Smooth muscle cell (in vitro differentiated cells): ENCODE measurements at regions not wholly inside any gene's neighbourhood (a gene's known extent, or its start where the extent isn't known, plus 50 kb on each side); places are given as distances from the start of the nearest gene placed in this dataset.

Source experiments
- DNase-seq: peaks from one replicate; lab custom pipeline; 2025; ENCODE audit not compliant: unreplicated experiment; lab: John Stamatoyannopoulos, UW
- H2AFZ ChIP-seq: fragments of 200-600 bp; sonication (generic); 2 replicates; pipeline ENCODE4 v1.6.0; 2016; ENCODE audit warnings: antibody characterized with exemption, low read depth, mild to moderate bottlenecking
- H3F3A ChIP-seq: fragments of 200-600 bp; sonication (generic); 2 replicates; pipeline ENCODE4 v1.6.0; 2017; ENCODE audit warnings: antibody characterized with exemption, low read depth
- H3K27ac ChIP-seq: fragments of 200-600 bp; sonication (generic); 2 replicates; pipeline ENCODE4 v1.5.1; 2016; ENCODE audit warnings: low read depth, mild to moderate bottlenecking
- H3K27me3 ChIP-seq: fragments of 200-600 bp; sonication (generic); 2 replicates; pipeline ENCODE4 v1.6.1; 2016; ENCODE audit warnings: low read depth, mild to moderate bottlenecking
- H3K36me3 ChIP-seq: fragments of 200-600 bp; sonication (generic); 2 replicates; pipeline ENCODE4 v1.5.1; 2016; ENCODE audit warnings: low read depth
- H3K4me1 ChIP-seq: fragments of 200-600 bp; sonication (generic); 2 replicates; pipeline ENCODE4 v1.5.1; 2016; ENCODE audit warnings: low read depth
- H3K4me2 ChIP-seq: fragments of 200-600 bp; sonication (generic); 2 replicates; pipeline ENCODE4 v1.6.0; 2016; ENCODE audit warnings: mild to moderate bottlenecking
- H3K4me3 ChIP-seq: fragments of 200-600 bp; sonication (generic); 2 replicates; pipeline ENCODE4 v1.5.1; 2016; ENCODE audit warnings: mild to moderate bottlenecking
- H3K79me2 ChIP-seq: fragments of 200-600 bp; sonication (generic); 2 replicates; pipeline ENCODE4 v1.6.0; 2016; ENCODE audit warnings: low read depth, mild to moderate bottlenecking
- H3K9ac ChIP-seq: fragments of 200-600 bp; sonication (generic); 2 replicates; pipeline ENCODE4 v1.6.0; 2016; ENCODE audit warnings: low read depth
- H3K9me3 ChIP-seq: fragments of 200-600 bp; sonication (generic); replicated peaks from 2 replicates; pipeline ENCODE4 v1.5.1; 2016; ENCODE audit warnings: low read depth
- H4K20me1 ChIP-seq: fragments of 200-600 bp; sonication (generic); 2 replicates; pipeline ENCODE4 v1.6.0; 2016; ENCODE audit warnings: low read depth
- CTCF ChIP-seq: fragments of 200-600 bp; sonication (generic); IDR thresholded peaks from 2 replicates; pipeline ENCODE4 v1.5.1; 2017; ENCODE audit warnings: borderline replicate concordance, mild to moderate bottlenecking, antibody characterized with exemption; ENCODE audit not compliant: insufficient read depth, poor library complexity, severe bottlenecking
- WGBS: methylation state at CpG from one replicate; pipeline ENCODE4 v1.1.7; 2016; ENCODE audit warnings: low lambda C conversion rate; 5-methylcytosine and 5-hydroxymethylcytosine counted together

GRCh38 chr12:88767699-88768098, 187.4 kb upstream of the KITLG start:
- H3K9ac ChIP-seq = no peak overlapping the region
- H3K4me1 ChIP-seq = no peaks in the 10 kb centered on the region
- H3K27ac ChIP-seq = no peak overlapping the region
- 77% methylated on average over 1 of the region's 1 CpG for WGBS
- TF ChIP-seq CTCF = no peak
- no peaks in the 10 kb centered on the region for H3F3A ChIP-seq
- no peaks in the 10 kb centered on the region for H3K27me3 ChIP-seq
- no peak overlapping the region for H3K4me3 ChIP-seq
- H2AFZ ChIP-seq = no peak overlapping the region
- H3K9me3 ChIP-seq = no peaks in the 10 kb centered on the region
- H3K36me3 ChIP-seq = no peaks in the 10 kb centered on the region
- no peak overlapping the region for H3K4me2 ChIP-seq
- H4K20me1 ChIP-seq = no peaks in the 10 kb centered on the region
- no peak for DNase-seq
- no peaks in the 10 kb centered on the region for H3K79me2 ChIP-seq

- no peak for DNase-seq
These were observed 184.7 kb upstream of the KITLG start for GRCh38 chr12:88764781-88765480.

GRCh38 chr12:88763536-88764100, 183.3 kb upstream of the KITLG start:
- H4K20me1 ChIP-seq = no peaks in the 10 kb centered on the region
- no peaks in the 10 kb centered on the region for H3K79me2 ChIP-seq
- no peak for DNase-seq
- H3K9me3 ChIP-seq = no peaks in the 10 kb centered on the region
- no peaks in the 10 kb centered on the region for H3K27me3 ChIP-seq
- H3K4me2 ChIP-seq = no peak overlapping the region
- no peak overlapping the region for H2AFZ ChIP-seq
- no peak overlapping the region for H3K9ac ChIP-seq
- no peaks in the 10 kb centered on the region for H3F3A ChIP-seq
- no peaks in the 10 kb centered on the region for H3K4me1 ChIP-seq
- no peak overlapping the region for H3K27ac ChIP-seq
- TF ChIP-seq CTCF = no peak
- 72% methylated on average over 1 of the region's 1 CpG for WGBS
- H3K4me3 ChIP-seq = no peak overlapping the region
- H3K36me3 ChIP-seq = no peaks in the 10 kb centered on the region

More at GRCh38 chr12:88764781-88765480, 184.7 kb upstream of the KITLG start:
- no peaks in the 10 kb centered on the region for H3K9me3 ChIP-seq
- no peak overlapping the region for H2AFZ ChIP-seq
- no peaks in the 10 kb centered on the region for H3F3A ChIP-seq
- 60% methylated on average over 3 of the region's 3 CpGs for WGBS
- H3K4me1 ChIP-seq = no peaks in the 10 kb centered on the region
- H3K9ac ChIP-seq = no peak overlapping the region
- H3K27ac ChIP-seq = no peak overlapping the region
- H3K27me3 ChIP-seq = no peaks in the 10 kb centered on the region
- H3K36me3 ChIP-seq = no peaks in the 10 kb centered on the region
- H3K79me2 ChIP-seq = no peaks in the 10 kb centered on the region
- no peak overlapping the region for H3K4me3 ChIP-seq
- no peaks in the 10 kb centered on the region for H4K20me1 ChIP-seq
- TF ChIP-seq CTCF = no peak
- no peak overlapping the region for H3K4me2 ChIP-seq

GRCh38 chr12:88758176-88758575, 177.9 kb upstream of the KITLG start:
- WGBS = 82% methylated on average over 4 of the region's 4 CpGs

More at GRCh38 chr12:88758176-88758575, 177.9 kb upstream of the KITLG start:
- Histone ChIP-seq H3K36me3 (no peaks in the 10 kb centered on the region), H4K20me1 (no peaks in the 10 kb centered on the region), H3K27ac (no peak overlapping the region), H3K79me2 (no peaks in the 10 kb centered on the region), H3K4me2 (no peak overlapping the region), H3K9ac (no peak overlapping the region), H3K4me1 (no peaks in the 10 kb centered on the region), H2AFZ (no peak overlapping the region), H3K9me3 (no peaks in the 10 kb centered on the region), H3K4me3 (no peak overlapping the region), H3K27me3 (peaks cover 19% of the 10 kb centered on the region), H3F3A (no peaks in the 10 kb centered on the region)
- no peak for TF ChIP-seq CTCF
- no peak for DNase-seq
